ENCODE measurements at regions not wholly inside any gene's neighbourhood (a gene's known extent, or its start where the extent isn't known, plus 50 kb on each side); places are given as distances from the start of the nearest gene placed in this dataset.

GRCh38 chr21:20086508-20086907 is 911.7 kb upstream of the NCAM2 start:
- H3K36me3 ChIP-seq (ENCODE audit: control insufficient read depth in 2 of 2, extremely low read depth in 1 of 2, insufficient read depth in 2 of 2, low read length in 2 of 2) = no peaks in the 10 kb centered on the region
- H3K27me3 ChIP-seq (ENCODE audit: control insufficient read depth in 2 of 2, insufficient read depth in 2 of 2, low read length in 2 of 2) = no peaks in the 10 kb centered on the region
- H3K27ac ChIP-seq (ENCODE audit: insufficient read depth, low read depth, low read length) = no peak overlapping the region
- no peak overlapping the region for H3K9ac ChIP-seq (replicated peaks; ENCODE audit: extremely low read depth, insufficient read depth, low read length)
- H3K9me1 ChIP-seq (replicated peaks; ENCODE audit: control insufficient read depth, extremely low read depth, insufficient read depth, low read length) = no peaks in the 10 kb centered on the region
- H3K4me3 ChIP-seq (replicated peaks in 1 of 3; ENCODE audit: insufficient read depth in 1 of 3, low read depth in 1 of 3, low read length in 3 of 3) = no peak overlapping the region
- no peaks in the 10 kb centered on the region for H3K9me3 ChIP-seq (replicated peaks; ENCODE audit: control insufficient read depth, insufficient read depth, low read length)
- TF ChIP-seq POLR2AphosphoS5 (IDR thresholded peaks at IDR 0.05; ENCODE audit: insufficient read depth, low read depth, low read length) (no peak), JUN (IDR thresholded peaks at IDR 0.05; ENCODE audit: borderline replicate concordance, insufficient read depth, insufficient read length, low read depth) (no peak), EZH2 (IDR thresholded peaks at IDR 0.05; ENCODE audit: borderline replicate concordance, low read depth, low read length, severe bottlenecking) (no peak), FOS (IDR thresholded peaks at IDR 0.05; ENCODE audit: borderline replicate concordance, insufficient read depth, low read length) (no peak), MYC (IDR thresholded peaks at IDR 0.05; ENCODE audit: low read depth, low read length) (no peak)
- TF ChIP-seq, protein P1, sequence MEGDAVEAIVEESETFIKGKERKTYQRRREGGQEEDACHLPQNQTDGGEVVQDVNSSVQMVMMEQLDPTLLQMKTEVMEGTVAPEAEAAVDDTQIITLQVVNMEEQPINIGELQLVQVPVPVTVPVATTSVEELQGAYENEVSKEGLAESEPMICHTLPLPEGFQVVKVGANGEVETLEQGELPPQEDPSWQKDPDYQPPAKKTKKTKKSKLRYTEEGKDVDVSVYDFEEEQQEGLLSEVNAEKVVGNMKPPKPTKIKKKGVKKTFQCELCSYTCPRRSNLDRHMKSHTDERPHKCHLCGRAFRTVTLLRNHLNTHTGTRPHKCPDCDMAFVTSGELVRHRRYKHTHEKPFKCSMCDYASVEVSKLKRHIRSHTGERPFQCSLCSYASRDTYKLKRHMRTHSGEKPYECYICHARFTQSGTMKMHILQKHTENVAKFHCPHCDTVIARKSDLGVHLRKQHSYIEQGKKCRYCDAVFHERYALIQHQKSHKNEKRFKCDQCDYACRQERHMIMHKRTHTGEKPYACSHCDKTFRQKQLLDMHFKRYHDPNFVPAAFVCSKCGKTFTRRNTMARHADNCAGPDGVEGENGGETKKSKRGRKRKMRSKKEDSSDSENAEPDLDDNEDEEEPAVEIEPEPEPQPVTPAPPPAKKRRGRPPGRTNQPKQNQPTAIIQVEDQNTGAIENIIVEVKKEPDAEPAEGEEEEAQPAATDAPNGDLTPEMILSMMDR (IDR thresholded peaks at IDR 0.05; ENCODE audit: extremely low read depth in 1 of 2, insufficient read depth in 1 of 2, low read depth in 1 of 2, low read length in 2 of 2) = no peak
- TF ChIP-seq, protein P2, sequence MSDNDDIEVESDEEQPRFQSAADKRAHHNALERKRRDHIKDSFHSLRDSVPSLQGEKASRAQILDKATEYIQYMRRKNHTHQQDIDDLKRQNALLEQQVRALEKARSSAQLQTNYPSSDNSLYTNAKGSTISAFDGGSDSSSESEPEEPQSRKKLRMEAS (IDR thresholded peaks at IDR 0.05; ENCODE audit: insufficient read depth, insufficient read length) = no peak
- H3K79me2 ChIP-seq (ENCODE audit: control insufficient read depth, insufficient read depth, low read length) = no peaks in the 10 kb centered on the region
- no peak overlapping the region for H3K4me2 ChIP-seq (ENCODE audit: insufficient read depth, low read length)
- H2AFZ ChIP-seq (ENCODE audit: low read depth, low read length) = no peak overlapping the region
- no peaks in the 10 kb centered on the region for H3K4me1 ChIP-seq (ENCODE audit: control insufficient read depth, extremely low read depth, insufficient read depth, low read length)
- no peaks in the 10 kb centered on the region for H4K20me1 ChIP-seq (replicated peaks; ENCODE audit: control insufficient read depth, extremely low read depth, insufficient read depth, low read length)
- DNase-seq (ENCODE audit: low read depth, low spot score) (no peak), FAIRE-seq (no peak)
- ChIA-PET POLR2A (no interaction called here), CTCF (no interaction called here)
- BruUV-seq (replicated peaks) = no TSS peak
- intact Hi-C loops (cut with micrococcal nuclease) = no loop called here
- dilution Hi-C loops (cut with MboI; ENCODE audit: extremely low pct_ligation_motif_present, low sequenced_read_pairs) = no loop called here

All from endothelial cell of umbilical vein (primary cell).